K562 (cell line): ENCODE measurements at regions not wholly inside any gene's neighbourhood (a gene's known extent, or its start where the extent isn't known, plus 50 kb on each side); places are given as distances from the start of the nearest gene placed in this dataset.

Experiments
- ATAC-seq: fragments of 200-7000 bp; cut with Tn5 transposase; 3 replicates; pipeline ENCODE4 v1.9.1; 2020; ENCODE audit warnings: moderate library complexity
- BruUV-seq: library from RNA; stranded (reverse); fragments of 400-500 nt; replicated peaks from 2 replicates; lab custom pipeline; 2021; lab: Mats Ljungman, UMichigan
- CTCF ChIA-PET: fragments of 300-600 bp; formaldehyde crosslinking; extraction: SDS; loops from one replicate; lab custom pipeline; 2021; ENCODE audit warnings: low intra/inter-chr PET ratio; lab: Yijun Ruan, JAX
- POLR2A ChIA-PET: fragments of 300-600, 350-650 bp; sonication (Branson Sonifier 250); formaldehyde crosslinking; extraction: SDS; loops from one replicate; lab custom pipeline; 2021; ENCODE audit warnings: antibody characterized with exemption, inconsistent platforms; lab: Yijun Ruan, JAX
- DNase-seq, 4 experiments: peaks; one replicate each; pipeline versions ENCODE4 v3.0.0 to v3.0.0-alpha.2; 2011 to 2018; ENCODE audit warnings: low spot score in 3 of 4, mixed read lengths in 3 of 4; ENCODE audit errors: extremely low read depth in 1 of 4
- FAIRE-seq: peaks from 2 replicates; lab custom pipeline; 2011; peaks lifted over from hg19 to GRCh38; lab: Jason Lieb, UNC
- H2AFZ ChIP-seq: 2 replicates; pipeline ENCODE4 v1.6.0; 2011; ENCODE audit warnings: low read depth, low read length, control low read depth, inconsistent platforms
- H3K27ac ChIP-seq: fragments of 200-600 bp; 3 replicates; pipeline ENCODE4 v1.8.0; 2011; ENCODE audit warnings: low read depth, mild to moderate bottlenecking, control low read depth, inconsistent platforms, low read length, moderate library complexity, mixed read lengths; ENCODE audit errors: extremely low read depth
- H3K27me3 ChIP-seq, 2 experiments: fragments of 300-600 bp in 1 of 2; 2 replicates in 1 of 2; 3 replicates in 1 of 2; pipeline versions ENCODE4 v1.6.0 to v1.8.0; 2011; ENCODE audit warnings: inconsistent platforms in 2 of 2, low read length in 2 of 2, mild to moderate bottlenecking in 1 of 2, mixed read lengths in 1 of 2, moderate library complexity in 1 of 2; ENCODE audit not compliant: control insufficient read depth in 2 of 2, insufficient read depth in 2 of 2
- H3K36me3 ChIP-seq: fragments of 300-600 bp; 3 replicates; pipeline ENCODE4 v1.8.0; 2011; ENCODE audit warnings: mild to moderate bottlenecking, low read length, inconsistent platforms; ENCODE audit not compliant: control insufficient read depth, insufficient read depth
- H3K4me1 ChIP-seq, 2 experiments: fragments of 200-600 bp in 1 of 2; replicated peaks in 1 of 2; 2 replicates in 1 of 2; 3 replicates in 1 of 2; pipeline versions ENCODE4 v1.5.1 to v1.8.0; 2011; ENCODE audit warnings: inconsistent platforms in 2 of 2, low read length in 2 of 2, mild to moderate bottlenecking in 1 of 2, mixed read lengths in 1 of 2, moderate library complexity in 1 of 2; ENCODE audit not compliant: control insufficient read depth in 2 of 2, insufficient read depth in 2 of 2
- H3K4me2 ChIP-seq: 2 replicates; pipeline ENCODE4 v1.6.1; 2011; ENCODE audit warnings: low read length, control low read depth, inconsistent platforms, mixed read lengths; ENCODE audit not compliant: insufficient read depth
- H3K4me3 ChIP-seq: fragments of 200-600 bp; sonication (generic), shearing (Covaris generic); 2 replicates; pipeline ENCODE4 v1.5.1; 2016; ENCODE audit warnings: control low read depth, inconsistent platforms
- H3K79me2 ChIP-seq: fragments of 200-600 bp; 3 replicates; pipeline ENCODE4 v1.8.0; 2011; ENCODE audit warnings: low read length, inconsistent platforms; ENCODE audit not compliant: control insufficient read depth, insufficient read depth
- H3K9ac ChIP-seq, 2 experiments: 2 replicates each; pipeline versions ENCODE4 v1.6.0 to v1.6.1; 2011; ENCODE audit warnings: low read depth in 2 of 2, low read length in 2 of 2, control low read depth in 1 of 2, inconsistent platforms in 1 of 2, mild to moderate bottlenecking in 1 of 2, mixed read lengths in 1 of 2; ENCODE audit not compliant: insufficient read depth in 1 of 2
- H3K9me1 ChIP-seq: one replicate; pipeline ENCODE4 v1.6.0; 2011; ENCODE audit warnings: inconsistent platforms, mild to moderate bottlenecking, low read length, moderate library complexity; ENCODE audit not compliant: control insufficient read depth, insufficient read depth
- H3K9me3 ChIP-seq: replicated peaks from 2 replicates; pipeline ENCODE4 v1.5.1; 2011; ENCODE audit warnings: low read depth, low read length, inconsistent platforms; ENCODE audit not compliant: control insufficient read depth, insufficient read depth
- H4K20me1 ChIP-seq: replicated peaks from 2 replicates; pipeline ENCODE4 v1.6.1; 2011; ENCODE audit warnings: low read length, inconsistent platforms, mixed read lengths; ENCODE audit not compliant: control insufficient read depth, insufficient read depth
- ARHGAP35 ChIP-seq: fragments of 450-650 bp; IDR thresholded peaks from 2 replicates; pipeline ENCODE4 v1.6.1; 2018; ENCODE audit not compliant: partially characterized antibody
- CEBPZ ChIP-seq: fragments of 150-350 bp; IDR thresholded peaks from 2 replicates; pipeline ENCODE4 v1.6.1; 2014; ENCODE audit warnings: low read depth, mild to moderate bottlenecking, low read length, borderline replicate concordance
- CHAMP1 ChIP-seq: fragments of 450-650 bp; IDR thresholded peaks from 2 replicates; pipeline ENCODE4 v1.6.1; 2016; ENCODE audit warnings: mild to moderate bottlenecking
- FUS ChIP-seq: fragments of 200-400 bp; formaldehyde crosslinking; optimal IDR thresholded peaks from 2 replicates; pipeline ENCODE3; 2017; ENCODE audit warnings: low read depth, low read length
- HMBOX1 ChIP-seq: sonication (generic); IDR thresholded peaks from 2 replicates; pipeline ENCODE4 v1.6.1; 2016
- IRF1 ChIP-seq: sonication (generic); formaldehyde crosslinking; IDR thresholded peaks from 2 replicates; pipeline ENCODE4 v1.8.0; 2022; ENCODE audit warnings: missing genetic modification reagents, mild to moderate bottlenecking, borderline replicate concordance
- KLF13 ChIP-seq: fragments of 450-650 bp; IDR thresholded peaks from 2 replicates; pipeline ENCODE4 v1.6.1; 2016; ENCODE audit warnings: missing genetic modification characterization, low read depth, mild to moderate bottlenecking, missing compliant biosample characterization, moderate library complexity, borderline replicate concordance
- PBX2 ChIP-seq, 2 experiments: IDR thresholded peaks in 1 of 2; conservative IDR thresholded peaks in 1 of 2; 2 replicates each; pipeline ENCODE4 v1.6.1; 2016; ENCODE audit warnings: low read depth in 2 of 2, mild to moderate bottlenecking in 1 of 2, missing compliant biosample characterization in 1 of 2, missing genetic modification characterization in 1 of 2, moderate library complexity in 1 of 2
- POLR2B ChIP-seq: fragments of 450-650 bp; IDR thresholded peaks from 2 replicates; pipeline ENCODE4 v1.6.1; 2018; ENCODE audit warnings: low read depth; ENCODE audit not compliant: partially characterized antibody
- SMC3 ChIP-seq: conservative IDR thresholded peaks from 2 replicates; pipeline ENCODE4 v1.6.1; 2011; ENCODE audit warnings: low read depth, low read length, improper control_type of control experiment; ENCODE audit not compliant: insufficient read depth
- ZNF717 ChIP-seq: fragments of 250-450 bp; sonication (Bioruptor Pico); IDR thresholded peaks from 2 replicates; pipeline ENCODE4 v1.5.0; 2021
- in situ Hi-C: fragments of 300-500 bp; cut with MboI; formaldehyde crosslinking; loops from 4 replicates; pipeline ENCODE4 v1.15.0; 2018; ENCODE audit warnings: inconsistent platforms, mixed read lengths
- intact Hi-C: fragments of 100-400 bp; cut with micrococcal nuclease; formaldehyde crosslinking; loops from 2 replicates; pipeline ENCODE4 v1.14.2; 2022

DNA sequence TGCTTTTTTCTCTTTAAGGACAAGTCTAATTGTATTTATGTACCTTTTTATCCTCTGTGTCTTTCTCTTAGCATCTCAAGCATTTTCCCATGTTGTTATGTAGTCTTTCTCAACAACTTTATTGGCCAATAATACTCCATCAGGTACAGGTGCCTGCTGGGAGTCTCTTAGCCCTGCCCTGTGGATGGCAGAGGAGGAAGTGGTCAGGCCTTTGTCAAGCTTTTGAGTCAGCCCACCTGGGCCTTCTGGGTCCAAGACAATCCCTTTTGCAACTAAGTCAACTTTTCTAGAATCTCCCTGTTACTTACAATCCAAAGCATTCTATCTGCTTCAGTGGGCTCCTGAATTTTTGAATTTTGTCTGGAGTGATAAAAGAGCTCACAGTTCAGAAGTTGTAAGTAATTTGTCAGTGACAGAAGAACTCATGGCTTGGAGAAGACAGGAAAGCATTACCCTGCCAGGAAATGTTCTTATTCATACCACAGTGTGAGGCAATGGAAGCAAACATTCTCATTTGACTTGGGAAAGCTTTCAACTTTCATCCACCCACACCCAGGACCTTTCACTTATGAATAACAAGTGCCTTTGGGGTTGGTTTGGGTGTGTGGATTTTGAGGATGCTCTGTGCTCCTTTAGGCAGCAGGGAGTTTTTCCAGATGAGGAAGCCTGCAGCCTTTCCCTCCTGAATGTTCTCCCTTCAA lies 200.0 kb upstream of the S1PR3 start:
- Histone ChIP-seq H2AFZ (no peak overlapping the region), H3K9ac (no peak overlapping the region), H3K27me3 (no peaks in the 10 kb centered on the region), H3K4me3 (no peak overlapping the region), H4K20me1 (no peaks in the 10 kb centered on the region), H3K4me1 (peaks cover 0 to 3% of the 10 kb centered on the region in 2 experiments; a peak in 3 of 5 replicates), H3K36me3 (no peaks in the 10 kb centered on the region), H3K27ac (no peak overlapping the region), H3K79me2 (no peaks in the 10 kb centered on the region), H3K4me2 (no peak overlapping the region), H3K9me3 (no peaks in the 10 kb centered on the region), H3K9me1 (no peaks in the 10 kb centered on the region)
- FAIRE-seq (no peak), DNase-seq (no peak), ATAC-seq (no peak)
- intact Hi-C loops (no loop called here), in situ Hi-C loops (no loop called here)
- POLR2A ChIA-PET: no interaction called here
- CTCF ChIA-PET: no interaction called here
- BruUV-seq: no TSS peak
- no peak for TF ChIP-seq CEBPZ
- no peak for TF ChIP-seq ZNF717
- no peak for TF ChIP-seq ARHGAP35
- TF ChIP-seq IRF1 (CRISPR knock-in tag): no peak
- no peak for TF ChIP-seq KLF13 (tag)
- TF ChIP-seq HMBOX1: no peak
- no peak for TF ChIP-seq PBX2 (CRISPR knock-in tag; IDR thresholded peaks at IDR 0.05; ENCODE audit: low read depth)
- no peak for TF ChIP-seq PBX2 (tag; conservative IDR thresholded peaks at IDR 0.05; ENCODE audit: low read depth)
- TF ChIP-seq FUS: no peak
- no peak for TF ChIP-seq CHAMP1
- no peak for TF ChIP-seq POLR2B
- no peak for TF ChIP-seq SMC3
